DND-41 (cell line): ENCODE measurements at regions not wholly inside any gene's neighbourhood (a gene's known extent, or its start where the extent isn't known, plus 50 kb on each side); places are given as distances from the start of the nearest gene placed in this dataset.
"Not testable (repeated sequence)": the region's sequence is repeated elsewhere in the genome, so short reads cannot be mapped to it uniquely, and the experiment has no call there.

Source experiments
- ATAC-seq: fragments of 200-7000 bp; cut with Tn5 transposase; 3 replicates; pipeline ENCODE4 v1.9.1; 2021; ENCODE audit warnings: low read depth; ENCODE audit not compliant: insufficient read depth
- DNase-seq: peaks from one replicate; pipeline ENCODE4 v3.0.0-alpha.2; 2020
- H2AFZ ChIP-seq: 2 replicates; pipeline ENCODE4 v1.6.0; 2012; ENCODE audit warnings: low read depth, low read length
- H3K27ac ChIP-seq: 2 replicates; pipeline ENCODE4 v1.5.1; 2012; ENCODE audit warnings: low read length, inconsistent platforms
- H3K27me3 ChIP-seq: fragments of 200-600 bp; sonication (generic); 2 replicates; pipeline ENCODE4 v1.6.0; 2012; ENCODE audit warnings: low read length, mild to moderate bottlenecking, inconsistent platforms; ENCODE audit not compliant: insufficient read depth, poor library complexity
- H3K36me3 ChIP-seq: 2 replicates; pipeline ENCODE4 v1.5.1; 2012; ENCODE audit warnings: low read length, inconsistent platforms; ENCODE audit not compliant: insufficient read depth
- H3K4me1 ChIP-seq: 2 replicates; pipeline ENCODE4 v1.5.1; 2012; ENCODE audit warnings: mild to moderate bottlenecking, low read length; ENCODE audit not compliant: insufficient read depth
- H3K4me2 ChIP-seq: 2 replicates; pipeline ENCODE4 v1.6.0; 2012; ENCODE audit warnings: mild to moderate bottlenecking, moderate library complexity, low read length, inconsistent platforms; ENCODE audit not compliant: insufficient read depth
- H3K4me3 ChIP-seq, 2 experiments: fragments of 200-600 bp in 1 of 2; shearing (Covaris generic) in 1 of 2; 2 replicates each; pipeline ENCODE4 v1.5.1; 2012 to 2016; ENCODE audit warnings: inconsistent platforms in 2 of 2, low read length in 2 of 2, mild to moderate bottlenecking in 2 of 2, low read depth in 1 of 2, moderate library complexity in 1 of 2
- H3K79me2 ChIP-seq: 2 replicates; pipeline ENCODE4 v1.6.0; 2012; ENCODE audit warnings: low read length, inconsistent platforms; ENCODE audit not compliant: insufficient read depth
- H3K9ac ChIP-seq: 2 replicates; pipeline ENCODE4 v1.6.0; 2012; ENCODE audit warnings: low read depth, mild to moderate bottlenecking, inconsistent platforms, low read length, moderate library complexity
- H3K9me3 ChIP-seq: 2 replicates; pipeline ENCODE4 v1.5.1; 2012; ENCODE audit warnings: low read length, moderate library complexity, mild to moderate bottlenecking, inconsistent platforms; ENCODE audit not compliant: insufficient read depth, severe bottlenecking
- H4K20me1 ChIP-seq: 2 replicates; pipeline ENCODE4 v1.6.0; 2012; ENCODE audit warnings: low read length; ENCODE audit not compliant: insufficient read depth
- EZH2 ChIP-seq: IDR thresholded peaks from 3 replicates; pipeline ENCODE4 v1.6.1; 2012; ENCODE audit warnings: borderline replicate concordance, low read depth, mild to moderate bottlenecking, moderate library complexity, low read length, inconsistent platforms; ENCODE audit not compliant: severe bottlenecking
- TF ChIP-seq, protein P1 (sequence below): IDR thresholded peaks from 2 replicates; pipeline ENCODE4 v1.5.1; 2012; ENCODE audit warnings: borderline replicate concordance, low read length, moderate library complexity, mild to moderate bottlenecking; ENCODE audit not compliant: poor library complexity, severe bottlenecking; ENCODE audit errors: extremely low read depth

GRCh38 chr2:16420421-16420820 lies 245.2 kb downstream of the CYRIA start:
- no peaks in the 10 kb centered on the region for H3K79me2 ChIP-seq
- H3K4me3 ChIP-seq: no peak overlapping the region
- H3K4me1 ChIP-seq: no peaks in the 10 kb centered on the region
- DNase-seq: no peak
- H3K9me3 ChIP-seq: no peaks in the 10 kb centered on the region
- ATAC-seq: no peak
- no peaks in the 10 kb centered on the region for H4K20me1 ChIP-seq
- TF ChIP-seq, protein P1, sequence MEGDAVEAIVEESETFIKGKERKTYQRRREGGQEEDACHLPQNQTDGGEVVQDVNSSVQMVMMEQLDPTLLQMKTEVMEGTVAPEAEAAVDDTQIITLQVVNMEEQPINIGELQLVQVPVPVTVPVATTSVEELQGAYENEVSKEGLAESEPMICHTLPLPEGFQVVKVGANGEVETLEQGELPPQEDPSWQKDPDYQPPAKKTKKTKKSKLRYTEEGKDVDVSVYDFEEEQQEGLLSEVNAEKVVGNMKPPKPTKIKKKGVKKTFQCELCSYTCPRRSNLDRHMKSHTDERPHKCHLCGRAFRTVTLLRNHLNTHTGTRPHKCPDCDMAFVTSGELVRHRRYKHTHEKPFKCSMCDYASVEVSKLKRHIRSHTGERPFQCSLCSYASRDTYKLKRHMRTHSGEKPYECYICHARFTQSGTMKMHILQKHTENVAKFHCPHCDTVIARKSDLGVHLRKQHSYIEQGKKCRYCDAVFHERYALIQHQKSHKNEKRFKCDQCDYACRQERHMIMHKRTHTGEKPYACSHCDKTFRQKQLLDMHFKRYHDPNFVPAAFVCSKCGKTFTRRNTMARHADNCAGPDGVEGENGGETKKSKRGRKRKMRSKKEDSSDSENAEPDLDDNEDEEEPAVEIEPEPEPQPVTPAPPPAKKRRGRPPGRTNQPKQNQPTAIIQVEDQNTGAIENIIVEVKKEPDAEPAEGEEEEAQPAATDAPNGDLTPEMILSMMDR: no peak
- TF ChIP-seq EZH2: no peak
- H3K9ac ChIP-seq: no peak overlapping the region
- no peak overlapping the region for H3K4me2 ChIP-seq
- H2AFZ ChIP-seq: no peak overlapping the region
- no peaks in the 10 kb centered on the region for H3K27me3 ChIP-seq
- H3K27ac ChIP-seq: no peak overlapping the region
- H3K36me3 ChIP-seq: no peaks in the 10 kb centered on the region

DNA sequence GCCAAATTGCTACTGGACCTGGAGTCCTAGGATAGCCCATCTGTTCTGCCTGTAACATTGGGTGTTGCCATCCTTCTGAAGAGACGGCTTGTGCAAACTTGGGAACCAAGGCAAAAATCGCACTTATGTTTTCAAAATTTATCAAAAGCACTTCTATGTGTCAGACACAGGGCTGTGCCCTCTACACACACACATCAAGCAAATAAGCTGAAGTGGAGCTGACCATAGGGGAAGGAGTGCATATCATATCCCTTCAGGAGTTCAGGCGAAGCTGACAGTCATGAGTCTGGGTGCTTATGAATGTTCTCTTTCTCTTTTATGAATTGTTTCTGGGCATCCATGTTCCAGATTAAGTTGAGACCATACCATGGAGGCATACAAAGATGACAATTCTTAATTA lies 247.9 kb downstream of the CYRIA start:
- Histone ChIP-seq H3K4me2 (no peak overlapping the region), H3K9me3 (no peaks in the 10 kb centered on the region), H3K4me3 (no peak overlapping the region), H3K27ac (no peak overlapping the region), H2AFZ (no peak overlapping the region), H4K20me1 (no peaks in the 10 kb centered on the region), H3K79me2 (no peaks in the 10 kb centered on the region), H3K4me1 (no peaks in the 10 kb centered on the region), H3K36me3 (no peaks in the 10 kb centered on the region), H3K27me3 (no peaks in the 10 kb centered on the region), H3K9ac (no peak overlapping the region)
- TF ChIP-seq, protein P1: no peak
- TF ChIP-seq EZH2: no peak
- no peak for DNase-seq
- ATAC-seq: no peak

- no peak overlapping the region for H3K27ac ChIP-seq
- no peak for ATAC-seq
- H3K9ac ChIP-seq: no peak overlapping the region
- H4K20me1 ChIP-seq: no peaks in the 10 kb centered on the region
- H3K9me3 ChIP-seq: no peaks in the 10 kb centered on the region
- TF ChIP-seq EZH2: no peak
- TF ChIP-seq, protein P1: no peak
- H3K4me1 ChIP-seq: no peaks in the 10 kb centered on the region
- H3K27me3 ChIP-seq: no peaks in the 10 kb centered on the region
- H3K4me2 ChIP-seq: no peak overlapping the region
- no peaks in the 10 kb centered on the region for H3K79me2 ChIP-seq
- H3K4me3 ChIP-seq: no peak overlapping the region
- no peak for DNase-seq
- no peaks in the 10 kb centered on the region for H3K36me3 ChIP-seq
- no peak overlapping the region for H2AFZ ChIP-seq
Measured at GRCh38 chr2:16416651-16417050, 249.0 kb downstream of the CYRIA start.

DNA sequence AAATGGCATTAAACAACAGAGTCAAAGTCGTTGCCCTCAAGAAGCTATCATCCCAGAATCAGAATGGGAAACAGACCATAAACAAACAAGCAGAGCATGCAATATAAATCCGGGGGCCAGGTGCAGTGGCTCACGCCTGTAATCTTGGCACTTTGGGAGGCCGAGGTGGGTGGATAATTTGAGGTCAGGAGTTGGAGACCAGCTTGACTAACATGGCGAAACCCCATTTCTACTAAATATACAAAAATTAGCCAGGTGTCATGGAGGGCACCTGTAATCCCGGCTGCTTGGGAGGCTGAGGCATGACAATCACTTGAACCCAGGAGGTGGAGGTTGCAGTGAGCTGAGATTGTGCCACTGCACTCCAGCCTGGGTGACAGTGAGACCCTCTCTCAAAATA lies 249.8 kb downstream of the CYRIA start:
- not testable (repeated sequence) for DNase-seq, H3K27me3 ChIP-seq, H3K4me3 ChIP-seq, H3K9me3 ChIP-seq, ATAC-seq, H4K20me1 ChIP-seq, H3K4me2 ChIP-seq, H2AFZ ChIP-seq, H3K27ac ChIP-seq, H3K36me3 ChIP-seq, H3K79me2 ChIP-seq, H3K9ac ChIP-seq, H3K4me1 ChIP-seq
